DND-41 (cell line): ENCODE measurements at regions not wholly inside any gene's neighbourhood (a gene's known extent, or its start where the extent isn't known, plus 50 kb on each side); places are given as distances from the start of the nearest gene placed in this dataset.

Experiments
- EZH2 ChIP-seq: IDR thresholded peaks from 3 replicates; pipeline ENCODE4 v1.6.1; 2012; ENCODE audit warnings: borderline replicate concordance, low read depth, mild to moderate bottlenecking, moderate library complexity, low read length, inconsistent platforms; ENCODE audit not compliant: severe bottlenecking
- TF ChIP-seq, protein P1 (sequence below): IDR thresholded peaks from 2 replicates; pipeline ENCODE4 v1.5.1; 2012; ENCODE audit warnings: borderline replicate concordance, low read length, moderate library complexity, mild to moderate bottlenecking; ENCODE audit not compliant: poor library complexity, severe bottlenecking; ENCODE audit errors: extremely low read depth

DNA sequence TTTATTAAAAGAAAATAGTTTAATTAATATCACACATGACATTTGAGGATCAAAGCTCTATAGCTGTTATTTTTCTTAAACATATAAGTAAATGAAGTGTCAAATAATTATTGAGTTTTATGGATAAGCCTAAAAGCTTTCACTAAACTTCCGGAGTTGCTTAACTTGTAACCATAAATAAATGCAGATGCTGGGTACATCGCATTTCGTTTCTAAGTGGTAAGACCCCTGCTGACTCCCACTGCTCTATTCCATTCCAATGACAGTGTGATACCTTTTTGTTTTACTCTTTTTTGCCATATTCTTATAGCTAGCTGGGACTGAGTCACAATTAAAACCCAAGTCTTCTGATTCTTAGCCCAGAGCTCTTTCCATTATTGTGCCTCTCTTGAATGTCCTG, 411.1 kb downstream of the SOX2 start:
- TF ChIP-seq, protein P1, sequence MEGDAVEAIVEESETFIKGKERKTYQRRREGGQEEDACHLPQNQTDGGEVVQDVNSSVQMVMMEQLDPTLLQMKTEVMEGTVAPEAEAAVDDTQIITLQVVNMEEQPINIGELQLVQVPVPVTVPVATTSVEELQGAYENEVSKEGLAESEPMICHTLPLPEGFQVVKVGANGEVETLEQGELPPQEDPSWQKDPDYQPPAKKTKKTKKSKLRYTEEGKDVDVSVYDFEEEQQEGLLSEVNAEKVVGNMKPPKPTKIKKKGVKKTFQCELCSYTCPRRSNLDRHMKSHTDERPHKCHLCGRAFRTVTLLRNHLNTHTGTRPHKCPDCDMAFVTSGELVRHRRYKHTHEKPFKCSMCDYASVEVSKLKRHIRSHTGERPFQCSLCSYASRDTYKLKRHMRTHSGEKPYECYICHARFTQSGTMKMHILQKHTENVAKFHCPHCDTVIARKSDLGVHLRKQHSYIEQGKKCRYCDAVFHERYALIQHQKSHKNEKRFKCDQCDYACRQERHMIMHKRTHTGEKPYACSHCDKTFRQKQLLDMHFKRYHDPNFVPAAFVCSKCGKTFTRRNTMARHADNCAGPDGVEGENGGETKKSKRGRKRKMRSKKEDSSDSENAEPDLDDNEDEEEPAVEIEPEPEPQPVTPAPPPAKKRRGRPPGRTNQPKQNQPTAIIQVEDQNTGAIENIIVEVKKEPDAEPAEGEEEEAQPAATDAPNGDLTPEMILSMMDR = no peak
- TF ChIP-seq EZH2 = no peak
